Urothelium cell line (cell line): ENCODE measurements at regions not wholly inside any gene's neighbourhood (a gene's known extent, or its start where the extent isn't known, plus 50 kb on each side); places are given as distances from the start of the nearest gene placed in this dataset.
A peak's percentile ranks its signal among the peaks of the same experiment; 100 is the strongest.
"Not testable (repeated sequence)": the region's sequence is repeated elsewhere in the genome, so short reads cannot be mapped to it uniquely, and the experiment has no call there.

ENCODE experiments used
- DNase-seq: peaks from one replicate; pipeline ENCODE4 v3.0.0; 2011; ENCODE audit warnings: low spot score, mixed read lengths
- FAIRE-seq: peaks from 2 replicates; lab custom pipeline; 2011; peaks lifted over from hg19 to GRCh38; lab: Jason Lieb, UNC

- DNase-seq, result no peak
- FAIRE-seq, result no peak
Measured at GRCh38 chr5:142542078-142542477, 143.8 kb downstream of the FGF1 start.

GRCh38 chr5:142540922-142541422 lies 144.9 kb downstream of the FGF1 start:
- no peak for DNase-seq
- no peak for FAIRE-seq

GRCh38 chr5:142539154-142539740 lies 146.6 kb downstream of the FGF1 start:
- FAIRE-seq (no peak), DNase-seq (no peak)

GRCh38 chr5:142537938-142538337 lies 148.0 kb downstream of the FGF1 start:
- FAIRE-seq (no peak), DNase-seq (no peak)

- FAIRE-seq (no peak), DNase-seq (no peak)
Measured at GRCh38 chr5:142532781-142533176, 153.1 kb downstream of the FGF1 start.

GRCh38 chr5:142531977-142532780 lies 153.7 kb downstream of the FGF1 start:
- DNase-seq (no peak), FAIRE-seq (no peak)

- DNase-seq (no peak), FAIRE-seq (no peak)
Measured at GRCh38 chr5:142530904-142531303, 155.0 kb downstream of the FGF1 start.

GRCh38 chr5:142529626-142530278 lies 156.1 kb downstream of the FGF1 start:
- FAIRE-seq, result no peak
- DNase-seq, result peak; percentile 32

GRCh38 chr5:142527664-142528295 lies 158.1 kb downstream of the FGF1 start:
- DNase-seq (no peak), FAIRE-seq (no peak)

GRCh38 chr5:142527234-142527633 lies 158.7 kb downstream of the FGF1 start:
- no peak for DNase-seq
- FAIRE-seq, result no peak

- FAIRE-seq, result no peak
- no peak for DNase-seq
Measured at GRCh38 chr5:142522983-142523382, 162.9 kb downstream of the FGF1 start.

GRCh38 chr5:142521706-142522105 lies 164.2 kb downstream of the FGF1 start:
- DNase-seq (no peak), FAIRE-seq (no peak)

GRCh38 chr5:142520885-142521284 lies 165.0 kb downstream of the FGF1 start:
- FAIRE-seq, result no peak
- no peak for DNase-seq

GRCh38 chr5:142519913-142520312 lies 166.0 kb downstream of the FGF1 start:
- FAIRE-seq, DNase-seq: not testable (repeated sequence)

GRCh38 chr5:142517840-142518239 lies 168.1 kb downstream of the FGF1 start:
- FAIRE-seq (no peak), DNase-seq (no peak)

- FAIRE-seq, result no peak
- no peak for DNase-seq
Measured at GRCh38 chr5:142516732-142517131, 169.2 kb downstream of the FGF1 start.

GRCh38 chr5:142515036-142515435 lies 170.9 kb downstream of the FGF1 start:
- no peak for FAIRE-seq
- no peak for DNase-seq

GRCh38 chr5:142514196-142514595 lies 171.7 kb downstream of the FGF1 start:
- FAIRE-seq (no peak), DNase-seq (no peak)

- no peak for DNase-seq
- no peak for FAIRE-seq
Measured at GRCh38 chr5:142512043-142513042, 173.5 kb downstream of the FGF1 start.

- no peak for DNase-seq
- no peak for FAIRE-seq
Measured at GRCh38 chr5:142511358-142511757, 174.5 kb downstream of the FGF1 start.
